Stimulated activated CD4-positive, alpha-beta T cell treated with anti-CD3 and anti-CD28 coated beads, Interleukin-2, amount 100 ng/mL, for 24 hours (primary cell): ENCODE measurements at regions not wholly inside any gene's neighbourhood (a gene's known extent, or its start where the extent isn't known, plus 50 kb on each side); places are given as distances from the start of the nearest gene placed in this dataset.

ENCODE experiments used
- DNase-seq, 2 donors: peaks; one replicate each; pipeline ENCODE4 v3.0.0-alpha.2; 2020

- DNase-seq = no peak
These were observed 140.0 kb upstream of the UBE2E1 start for GRCh38 chr3:23665741-23666140.

GRCh38 chr3:23666818-23667217, 138.9 kb upstream of the UBE2E1 start:
- DNase-seq = no peak

GRCh38 chr3:23667536-23668429, 138.0 kb upstream of the UBE2E1 start:
- no peak for DNase-seq

GRCh38 chr3:23668430-23668904, 137.3 kb upstream of the UBE2E1 start:
- no peak for DNase-seq

- no peak for DNase-seq
These were observed 136.1 kb upstream of the UBE2E1 start for GRCh38 chr3:23669541-23670255.

GRCh38 chr3:23671851-23672589, 133.7 kb upstream of the UBE2E1 start:
- DNase-seq = peak in 1 of 2 donors; percentile 4

GRCh38 chr3:23672628-23673027, 133.1 kb upstream of the UBE2E1 start:
- DNase-seq = no peak

- DNase-seq = no peak
These were observed 130.7 kb upstream of the UBE2E1 start for GRCh38 chr3:23675010-23675409.

- DNase-seq = no peak
These were observed 129.7 kb upstream of the UBE2E1 start for GRCh38 chr3:23676093-23676492.

GRCh38 chr3:23682646-23683045, 123.1 kb upstream of the UBE2E1 start:
- no peak for DNase-seq

- DNase-seq = no peak
These were observed 120.1 kb upstream of the UBE2E1 start for GRCh38 chr3:23685541-23686258.

GRCh38 chr3:23686519-23686918, 119.2 kb upstream of the UBE2E1 start:
- DNase-seq = no peak

GRCh38 chr3:23691357-23691895, 114.3 kb upstream of the UBE2E1 start:
- no peak for DNase-seq

- no peak for DNase-seq
These were observed 108.9 kb upstream of the UBE2E1 start for GRCh38 chr3:23696842-23697241.

- no peak for DNase-seq
These were observed 108.3 kb upstream of the UBE2E1 start for GRCh38 chr3:23697416-23697815.

GRCh38 chr3:23698652-23699313, 107.0 kb upstream of the UBE2E1 start:
- DNase-seq = no peak

GRCh38 chr3:23700616-23701015, 105.1 kb upstream of the UBE2E1 start:
- DNase-seq = no peak

GRCh38 chr3:23701716-23702597, 103.8 kb upstream of the UBE2E1 start:
- no peak for DNase-seq

- no peak for DNase-seq
These were observed 101.5 kb upstream of the UBE2E1 start for GRCh38 chr3:23704298-23704697.

- no peak for DNase-seq
These were observed 99.6 kb upstream of the UBE2E1 start for GRCh38 chr3:23706111-23706510.

- no peak for DNase-seq
These were observed 95.8 kb upstream of the UBE2E1 start for GRCh38 chr3:23709987-23710386.
